OCI-LY1 (cell line): ENCODE measurements at regions not wholly inside any gene's neighbourhood (a gene's known extent, or its start where the extent isn't known, plus 50 kb on each side); places are given as distances from the start of the nearest gene placed in this dataset.

Source experiments
- H2AFZ ChIP-seq: fragments of 200-600 bp; sonication (generic), shearing (Covaris generic); 2 replicates; pipeline ENCODE4 v1.6.0; 2014; ENCODE audit warnings: antibody characterized with exemption, mild to moderate bottlenecking, low read length
- H3F3A ChIP-seq: fragments of 200-600 bp; sonication (generic), shearing (Covaris generic); 2 replicates; pipeline ENCODE4 v1.6.0; 2014; ENCODE audit warnings: mild to moderate bottlenecking, antibody characterized with exemption, low read length, moderate library complexity; ENCODE audit not compliant: insufficient read depth
- H3K27ac ChIP-seq: fragments of 200-600 bp; sonication (generic); 2 replicates; pipeline ENCODE4 v1.5.1; 2014; ENCODE audit warnings: low read length, mixed run types, mild to moderate bottlenecking, low read depth; ENCODE audit not compliant: poor library complexity, severe bottlenecking
- H3K27me3 ChIP-seq: fragments of 200-600 bp; sonication (generic); 2 replicates; pipeline ENCODE4 v1.6.0; 2014; ENCODE audit warnings: antibody characterized with exemption, mild to moderate bottlenecking, low read length, moderate library complexity; ENCODE audit not compliant: insufficient read depth
- H3K36me3 ChIP-seq: fragments of 200-600 bp; sonication (generic); 2 replicates; pipeline ENCODE4 v1.6.1; 2014; ENCODE audit warnings: mild to moderate bottlenecking, antibody characterized with exemption, low read length, moderate library complexity, mixed read lengths; ENCODE audit not compliant: insufficient read depth
- H3K4me1 ChIP-seq: fragments of 200-600 bp; sonication (generic); 2 replicates; pipeline ENCODE4 v1.5.1; 2014; ENCODE audit warnings: mild to moderate bottlenecking, low read length, moderate library complexity; ENCODE audit not compliant: insufficient read depth, severe bottlenecking
- H3K4me2 ChIP-seq: fragments of 200-600 bp; sonication (generic), shearing (Covaris generic); 2 replicates; pipeline ENCODE4 v1.6.1; 2014; ENCODE audit warnings: low read length
- H3K4me3 ChIP-seq: fragments of 200-600 bp; sonication (generic); 2 replicates; pipeline ENCODE4 v1.5.1; 2014; ENCODE audit warnings: low read length, low read depth, mild to moderate bottlenecking, mixed read lengths; ENCODE audit not compliant: poor library complexity, severe bottlenecking
- H3K79me2 ChIP-seq: fragments of 200-600 bp; shearing (Covaris generic); 2 replicates; pipeline ENCODE4 v1.6.1; 2016; ENCODE audit warnings: mixed run types, low read length, mixed read lengths; ENCODE audit not compliant: insufficient read depth
- H3K9ac ChIP-seq: fragments of 200-600 bp; sonication (generic), shearing (Covaris generic); 2 replicates; pipeline ENCODE4 v1.6.1; 2014; ENCODE audit warnings: mild to moderate bottlenecking, low read length, mixed read lengths
- H3K9me2 ChIP-seq: fragments of 200-600 bp; sonication (generic), shearing (Covaris generic); 2 replicates; pipeline ENCODE4 v1.6.1; 2014; ENCODE audit warnings: low read depth, mild to moderate bottlenecking, low read length, mixed read lengths
- H3K9me3 ChIP-seq: fragments of 200-600 bp; shearing (Covaris generic); 2 replicates; pipeline ENCODE4 v1.6.1; 2014; ENCODE audit warnings: low read length, mixed read lengths
- H4K20me1 ChIP-seq: fragments of 200-600 bp; sonication (generic), shearing (Covaris generic); 2 replicates; pipeline ENCODE4 v1.6.0; 2016; ENCODE audit warnings: mild to moderate bottlenecking, low read length; ENCODE audit not compliant: insufficient read depth
- CTCF ChIP-seq: fragments of 200-600 bp; sonication (generic), shearing (Covaris generic); IDR thresholded peaks from 2 replicates; pipeline ENCODE4 v1.5.1; 2017; ENCODE audit warnings: mild to moderate bottlenecking, antibody characterized with exemption, low read length, moderate library complexity, mixed read lengths
- EZH2 ChIP-seq: fragments of 200-600 bp; sonication (generic), shearing (Covaris generic); IDR thresholded peaks from 2 replicates; pipeline ENCODE4 v1.8.0; 2017; ENCODE audit warnings: borderline replicate concordance, mixed run types, mild to moderate bottlenecking, antibody characterized with exemption, low read length, moderate library complexity, mixed read lengths

DNA sequence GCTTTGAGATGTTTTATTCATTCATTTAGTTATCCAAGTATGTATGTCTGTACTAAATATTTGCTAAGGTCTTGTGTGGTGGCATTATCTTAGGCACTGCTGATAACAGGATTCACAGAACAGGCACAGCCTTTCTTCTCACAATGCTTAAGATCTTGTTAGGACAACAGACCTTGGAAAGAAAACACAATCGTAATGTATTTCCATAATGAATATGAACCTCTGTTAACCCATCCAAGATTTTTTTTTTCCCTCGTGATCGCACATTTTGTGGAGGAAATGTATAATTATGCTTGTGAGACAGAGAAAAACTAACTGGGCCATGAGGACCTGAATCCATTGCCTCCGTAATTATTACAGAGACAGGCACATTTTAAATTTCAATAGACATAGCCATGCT, 121.9 kb downstream of the NPIPB5 start:
- TF ChIP-seq EZH2 (no peak), CTCF (no peak)
- no peaks in the 10 kb centered on the region for H3K27me3 ChIP-seq
- no peaks in the 10 kb centered on the region for H4K20me1 ChIP-seq
- H3F3A ChIP-seq = no peaks in the 10 kb centered on the region
- H3K79me2 ChIP-seq = no peaks in the 10 kb centered on the region
- H3K36me3 ChIP-seq = no peaks in the 10 kb centered on the region
- no peak overlapping the region for H3K27ac ChIP-seq
- H3K9me3 ChIP-seq = no peaks in the 10 kb centered on the region
- H2AFZ ChIP-seq = no peak overlapping the region
- no peak overlapping the region for H3K9ac ChIP-seq
- H3K4me3 ChIP-seq = no peak overlapping the region
- H3K9me2 ChIP-seq = no peaks in the 10 kb centered on the region
- H3K4me1 ChIP-seq = no peaks in the 10 kb centered on the region
- H3K4me2 ChIP-seq = no peak overlapping the region

DNA sequence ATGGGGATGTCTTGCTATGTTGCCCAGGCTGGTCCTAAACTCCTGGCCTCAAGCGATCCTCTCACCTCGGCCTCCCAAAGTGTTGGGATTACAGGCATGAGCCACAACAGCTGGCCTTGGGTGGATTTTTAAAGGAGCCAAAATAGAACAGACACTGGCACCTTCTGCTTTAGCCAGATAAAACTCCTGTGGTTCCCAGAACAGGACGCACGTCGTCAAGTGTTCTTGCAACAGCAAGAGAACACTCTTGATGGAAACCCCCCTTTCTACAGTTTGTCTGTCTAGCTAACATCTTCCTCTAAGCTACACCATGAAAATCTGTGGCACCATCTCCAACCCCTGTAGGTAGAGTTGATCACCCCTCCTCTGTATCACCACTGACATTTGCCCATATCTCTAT, 122.6 kb downstream of the NPIPB5 start:
- H3K27me3 ChIP-seq = no peaks in the 10 kb centered on the region
- no peak overlapping the region for H3K4me2 ChIP-seq
- H3K36me3 ChIP-seq = no peaks in the 10 kb centered on the region
- H3K4me3 ChIP-seq = no peak overlapping the region
- H2AFZ ChIP-seq = no peak overlapping the region
- H4K20me1 ChIP-seq = no peaks in the 10 kb centered on the region
- H3K27ac ChIP-seq = no peak overlapping the region
- H3K4me1 ChIP-seq = no peaks in the 10 kb centered on the region
- no peak for TF ChIP-seq CTCF
- TF ChIP-seq EZH2 = no peak
- no peak overlapping the region for H3K9ac ChIP-seq
- no peaks in the 10 kb centered on the region for H3K9me2 ChIP-seq
- H3K9me3 ChIP-seq = no peaks in the 10 kb centered on the region
- H3F3A ChIP-seq = no peaks in the 10 kb centered on the region
- no peaks in the 10 kb centered on the region for H3K79me2 ChIP-seq

- Histone ChIP-seq H2AFZ (no peak overlapping the region), H3K9me3 (no peaks in the 10 kb centered on the region), H3K4me1 (no peaks in the 10 kb centered on the region), H3K9ac (no peak overlapping the region), H3K4me2 (no peak overlapping the region), H3K27me3 (no peaks in the 10 kb centered on the region), H3K9me2 (no peaks in the 10 kb centered on the region), H3K79me2 (no peaks in the 10 kb centered on the region), H3F3A (no peaks in the 10 kb centered on the region), H3K36me3 (no peaks in the 10 kb centered on the region), H3K4me3 (no peak overlapping the region), H4K20me1 (no peaks in the 10 kb centered on the region), H3K27ac (no peak overlapping the region)
- TF ChIP-seq EZH2 = no peak
- no peak for TF ChIP-seq CTCF
Observed at GRCh38 chr16:22633799-22634198, 123.1 kb downstream of the NPIPB5 start.
